GM18909 (cell line): ENCODE measurements at regions not wholly inside any gene's neighbourhood (a gene's known extent, or its start where the extent isn't known, plus 50 kb on each side); places are given as distances from the start of the nearest gene placed in this dataset.

ENCODE experiments used
- ATAC-seq: cut with Tn5 transposase; IDR thresholded peaks from one replicate; pipeline ENCODE4 v1.9.1; 2021; ENCODE audit warnings: mild to moderate bottlenecking; ENCODE audit not compliant: unreplicated experiment, poor library complexity

- no peak for ATAC-seq
Measured at GRCh38 chr13:89955773-89956172, 1391.7 kb upstream of the MIR17HG start.

- no peak for ATAC-seq
Measured at GRCh38 chr13:89959074-89959473, 1388.4 kb upstream of the MIR17HG start.

GRCh38 chr13:89965252-89965651, 1382.2 kb upstream of the MIR17HG start:
- ATAC-seq: no peak

- ATAC-seq: no peak
Measured at GRCh38 chr13:89966524-89966923, 1381.0 kb upstream of the MIR17HG start.

GRCh38 chr13:89967701-89968100, 1379.8 kb upstream of the MIR17HG start:
- ATAC-seq: no peak

- no peak for ATAC-seq
Measured at GRCh38 chr13:89968470-89968869, 1379.0 kb upstream of the MIR17HG start.

GRCh38 chr13:89970353-89970709, 1377.2 kb upstream of the MIR17HG start:
- no peak for ATAC-seq

- ATAC-seq: no peak
Measured at GRCh38 chr13:89977203-89977602, 1370.3 kb upstream of the MIR17HG start.

GRCh38 chr13:89980896-89981295, 1366.6 kb upstream of the MIR17HG start:
- no peak for ATAC-seq

- ATAC-seq: no peak
Measured at GRCh38 chr13:89982407-89983095, 1364.9 kb upstream of the MIR17HG start.

- ATAC-seq: no peak
Measured at GRCh38 chr13:89988206-89988605, 1359.3 kb upstream of the MIR17HG start.

GRCh38 chr13:90003566-90003965, 1343.9 kb upstream of the MIR17HG start:
- ATAC-seq: no peak

GRCh38 chr13:90008707-90009149, 1338.8 kb upstream of the MIR17HG start:
- no peak for ATAC-seq

- no peak for ATAC-seq
Measured at GRCh38 chr13:90014038-90014437, 1333.4 kb upstream of the MIR17HG start.

GRCh38 chr13:90015565-90016507, 1331.7 kb upstream of the MIR17HG start:
- no peak for ATAC-seq

GRCh38 chr13:90016688-90017087, 1330.8 kb upstream of the MIR17HG start:
- ATAC-seq: no peak

GRCh38 chr13:90020536-90021070, 1326.9 kb upstream of the MIR17HG start:
- no peak for ATAC-seq

GRCh38 chr13:90027409-90027808, 1320.1 kb upstream of the MIR17HG start:
- ATAC-seq: no peak

GRCh38 chr13:90032313-90032712, 1315.2 kb upstream of the MIR17HG start:
- ATAC-seq: no peak

GRCh38 chr13:90032841-90033493, 1314.5 kb upstream of the MIR17HG start:
- ATAC-seq: no peak

- ATAC-seq: no peak
Measured at GRCh38 chr13:90039516-90039915, 1308.0 kb upstream of the MIR17HG start.
